ENCODE measurements at regions not wholly inside any gene's neighbourhood (a gene's known extent, or its start where the extent isn't known, plus 50 kb on each side); places are given as distances from the start of the nearest gene placed in this dataset.
A peak's percentile ranks its signal among the peaks of the same experiment; 100 is the strongest.

DNA sequence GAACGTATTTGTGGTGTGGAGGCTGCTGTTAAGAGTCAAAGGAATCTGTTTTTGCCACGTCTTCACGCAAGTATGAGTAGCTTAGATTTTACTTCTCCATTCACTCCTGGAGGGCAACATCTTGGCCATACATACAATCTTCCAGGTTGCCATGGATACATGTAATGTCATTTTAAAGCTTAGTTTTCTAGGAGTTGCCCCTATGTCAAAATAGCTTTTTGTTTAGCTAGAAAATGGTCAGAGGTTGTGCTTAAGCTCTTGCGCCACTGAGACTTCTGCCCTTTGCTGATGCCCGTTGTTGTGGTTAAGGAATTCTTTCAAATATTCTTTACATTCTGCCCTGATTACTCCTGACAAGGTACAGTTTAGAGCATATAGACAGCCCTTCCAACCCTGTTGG is 245.4 kb upstream of the TFPI start:
- no peak for DNase-seq

DNA sequence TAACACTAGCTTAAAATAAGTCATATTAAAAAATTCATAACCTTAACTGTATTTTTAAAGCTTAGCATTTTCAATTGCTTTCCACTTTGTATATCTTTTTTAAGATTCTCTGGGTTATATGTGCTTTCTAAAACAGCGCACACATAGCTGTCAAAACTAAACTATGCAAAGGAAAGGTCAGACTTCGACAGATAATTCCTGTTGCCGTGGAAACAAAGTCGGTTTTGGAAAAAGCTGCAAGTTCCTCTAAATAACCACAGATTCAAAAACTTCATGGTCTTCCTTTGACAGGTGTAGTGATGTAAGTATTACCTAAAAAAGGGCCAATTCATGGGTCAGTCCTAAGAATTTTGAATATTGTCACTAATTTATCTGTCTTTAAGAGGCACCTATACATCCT is 249.6 kb upstream of the TFPI start:
- no peak for DNase-seq

DNA sequence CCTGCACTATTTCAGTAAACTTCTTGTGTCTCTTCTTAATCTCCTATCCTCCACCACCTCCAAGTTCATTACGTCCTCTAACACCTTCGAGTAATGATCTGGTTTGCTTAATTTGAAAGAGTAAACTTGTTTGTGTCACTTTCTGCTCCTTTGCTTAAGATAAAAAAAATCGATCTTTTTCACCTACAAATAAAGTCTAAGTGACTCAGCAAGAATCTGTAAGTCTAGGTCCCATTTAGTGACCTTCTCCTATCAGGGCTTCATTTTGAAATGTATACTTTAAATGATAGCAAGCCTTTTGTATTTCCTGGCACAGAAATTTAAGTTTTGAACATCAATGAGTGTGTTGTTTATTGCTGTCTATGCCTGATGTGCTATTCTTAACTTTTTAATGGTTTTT is 260.9 kb upstream of the TFPI start:
- DNase-seq, result no peak

DNA sequence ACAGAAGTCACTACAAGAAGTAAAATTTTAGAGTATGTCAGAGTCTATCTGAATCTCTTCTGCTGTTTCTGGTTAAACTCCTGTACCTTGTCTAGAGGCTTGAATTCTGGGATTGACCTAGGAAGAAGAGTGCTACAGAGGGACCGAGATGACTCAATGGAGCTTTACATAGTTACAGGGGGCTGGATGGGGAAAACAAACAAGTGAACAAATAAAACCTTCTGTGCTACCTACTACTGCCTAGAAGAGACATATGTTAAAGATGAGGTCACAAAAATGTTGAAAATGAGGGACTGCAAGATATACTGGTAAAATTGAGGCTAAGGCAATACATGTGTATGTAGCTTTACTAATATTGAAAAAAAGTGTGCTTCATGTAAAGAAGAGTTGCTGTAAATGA is 265.4 kb upstream of the TFPI start:
- peak; percentile 10 for DNase-seq

DNA sequence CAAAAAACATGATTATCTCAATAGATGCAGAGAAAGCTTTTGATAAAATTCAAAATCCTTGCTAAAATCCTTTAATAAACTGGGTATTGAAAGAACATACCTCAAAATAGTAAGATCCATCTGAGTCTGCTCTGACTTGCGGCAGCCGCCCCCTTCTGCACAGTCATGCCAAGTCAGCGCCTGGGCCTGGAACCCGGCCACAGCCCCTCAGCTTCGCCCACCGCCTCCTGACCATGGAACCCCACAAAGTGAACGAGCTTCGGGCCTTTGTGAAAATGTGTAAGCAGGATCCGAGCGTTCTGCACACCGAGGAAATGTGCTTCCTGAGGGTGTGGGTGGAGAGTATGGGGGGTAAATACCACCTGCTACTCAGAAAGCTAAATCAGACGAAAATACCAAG is 270.9 kb upstream of the TFPI start:
- DNase-seq, result no peak

- peak; percentile 62 for DNase-seq
Measured at GRCh38 chr2:187826023-187826422, 271.8 kb upstream of the TFPI start.

DNA sequence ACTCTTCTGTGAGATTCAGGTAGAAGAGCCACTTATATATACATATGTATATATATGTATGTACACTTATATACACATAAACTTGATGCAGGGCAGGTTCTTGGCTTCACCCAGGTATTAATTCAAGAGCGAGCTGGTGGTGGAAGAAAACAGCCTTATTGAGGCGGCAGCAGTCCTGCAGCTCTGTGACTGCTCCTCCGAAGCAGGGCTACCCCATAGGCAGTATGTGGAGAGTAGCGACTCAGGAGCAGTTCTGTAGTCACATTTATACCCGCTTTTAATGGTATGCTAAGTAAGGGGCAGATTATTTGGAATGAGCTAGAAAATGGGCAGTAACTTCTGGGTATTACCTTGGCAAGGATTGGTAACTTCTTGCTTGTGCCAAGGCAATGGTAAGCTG is 280.6 kb upstream of the TFPI start:
- no peak for DNase-seq

GRCh38 chr2:187838690-187839089 is 284.5 kb upstream of the TFPI start:
- DNase-seq, result no peak

DNA sequence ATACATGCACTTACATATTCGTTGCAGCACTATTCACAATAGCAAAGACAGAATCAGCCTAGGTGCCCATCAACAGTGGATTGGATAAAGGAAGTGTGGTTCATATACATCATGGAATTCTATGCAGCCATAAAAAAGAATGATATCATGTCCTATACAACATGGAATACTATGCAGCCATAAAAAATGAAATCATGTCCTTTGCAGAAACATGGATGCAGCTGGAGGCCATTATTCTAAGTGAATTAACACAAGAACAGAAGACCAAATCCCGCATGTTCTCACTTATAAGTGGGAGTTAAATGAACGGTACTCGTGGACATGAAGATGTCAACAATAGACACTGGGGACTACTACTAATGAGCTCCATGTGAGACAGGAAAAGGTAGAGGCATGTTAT is 288.1 kb upstream of the TFPI start:
- DNase-seq, result no peak

DNA sequence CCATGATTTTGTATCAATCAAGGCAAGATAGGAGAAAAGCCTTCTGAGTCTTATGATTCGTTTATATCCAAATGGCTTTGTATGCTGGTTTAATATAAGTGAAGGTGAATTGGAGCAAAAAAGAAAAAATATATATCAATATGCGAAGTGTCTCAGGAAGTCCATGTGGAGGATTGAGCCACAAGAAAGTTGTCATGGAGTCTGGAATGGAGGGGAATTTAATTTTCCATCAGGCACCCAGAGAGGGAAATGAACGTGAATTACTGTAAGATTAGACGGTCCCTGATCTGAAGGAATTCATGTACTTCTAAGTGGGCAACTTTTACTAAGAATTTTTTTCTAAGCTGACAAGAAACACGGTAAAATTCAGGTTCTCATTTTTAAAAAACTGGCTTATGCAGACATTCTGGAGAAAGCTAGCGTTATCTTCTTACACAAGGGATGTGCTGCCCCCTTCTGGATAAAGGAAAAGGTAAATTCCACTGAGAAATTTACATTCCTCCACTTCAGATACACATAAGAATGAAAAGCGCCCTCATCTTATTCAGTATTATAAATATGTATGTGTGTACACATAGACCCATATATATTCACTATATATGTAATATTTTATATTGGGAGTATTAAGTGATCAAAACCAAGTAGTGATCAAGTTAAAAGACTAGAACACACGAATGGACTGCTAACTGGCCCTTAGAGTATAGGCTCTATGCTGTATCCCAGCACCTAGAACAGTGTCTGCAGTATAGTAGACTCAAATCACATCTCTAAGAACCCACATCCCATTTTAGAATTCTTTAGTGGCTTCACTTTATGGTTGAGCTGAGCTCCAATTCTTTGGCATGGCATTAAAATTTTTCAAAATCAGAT is 289.0 kb upstream of the TFPI start:
- peak; percentile 29 for DNase-seq

DNA sequence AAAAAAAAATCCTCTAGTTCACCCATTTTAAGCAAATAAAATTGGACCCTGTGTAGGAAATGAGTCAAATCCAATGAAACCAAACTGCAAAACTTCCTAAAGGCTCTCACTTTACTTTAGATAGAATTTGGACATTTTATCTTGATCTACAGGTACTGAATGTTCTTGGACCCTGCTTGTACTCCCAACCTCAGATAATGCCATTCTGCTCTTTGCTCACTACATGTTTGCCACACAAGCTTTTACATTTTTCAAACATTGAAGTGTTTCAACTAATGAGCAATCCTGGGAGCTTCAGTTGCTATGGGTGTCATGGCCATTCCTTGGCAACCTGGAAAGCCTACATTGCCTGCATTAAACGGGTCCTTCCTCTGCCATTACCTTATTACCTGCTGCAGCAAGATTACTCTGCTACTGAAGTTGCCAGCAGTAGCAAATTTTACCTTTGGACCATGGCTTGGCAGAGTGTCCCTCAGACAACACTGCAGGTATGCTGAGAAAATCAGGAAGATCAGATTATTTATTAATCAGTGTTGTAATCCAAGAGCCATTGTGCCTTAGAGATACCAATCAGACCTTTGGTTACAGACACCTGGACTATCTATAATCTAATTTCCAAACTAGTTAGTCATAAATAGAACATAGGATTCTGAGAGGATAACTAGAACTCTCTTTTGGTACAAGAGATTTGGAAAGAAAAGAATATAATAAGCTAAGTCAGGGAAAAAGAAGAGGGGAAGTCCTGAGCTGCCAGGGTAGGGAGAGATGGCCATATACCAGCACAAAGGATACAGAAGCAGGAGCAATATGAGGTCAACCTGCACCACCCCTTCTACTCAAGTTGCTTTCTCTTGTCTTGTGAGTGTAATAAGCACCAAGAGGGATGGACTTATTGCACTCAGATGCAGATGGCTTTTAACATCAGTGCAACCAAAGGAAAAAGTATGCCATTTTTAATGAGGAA is 293.3 kb upstream of the TFPI start:
- DNase-seq, result no peak

GRCh38 chr2:187851955-187852561 is 297.8 kb upstream of the TFPI start:
- no peak for DNase-seq

- DNase-seq, result no peak
Measured at GRCh38 chr2:187853381-187853791, 299.2 kb upstream of the TFPI start.

- DNase-seq, result no peak
Measured at GRCh38 chr2:187854801-187855200, 300.6 kb upstream of the TFPI start.

- DNase-seq, result peak; percentile 11
Measured at GRCh38 chr2:187855689-187856088, 301.5 kb upstream of the TFPI start.

GRCh38 chr2:187857826-187858225 is 303.6 kb upstream of the TFPI start:
- DNase-seq, result no peak

GRCh38 chr2:187862715-187863114 is 308.5 kb upstream of the TFPI start:
- DNase-seq, result no peak

GRCh38 chr2:187865025-187865424 is 310.8 kb upstream of the TFPI start:
- DNase-seq, result no peak

DNA sequence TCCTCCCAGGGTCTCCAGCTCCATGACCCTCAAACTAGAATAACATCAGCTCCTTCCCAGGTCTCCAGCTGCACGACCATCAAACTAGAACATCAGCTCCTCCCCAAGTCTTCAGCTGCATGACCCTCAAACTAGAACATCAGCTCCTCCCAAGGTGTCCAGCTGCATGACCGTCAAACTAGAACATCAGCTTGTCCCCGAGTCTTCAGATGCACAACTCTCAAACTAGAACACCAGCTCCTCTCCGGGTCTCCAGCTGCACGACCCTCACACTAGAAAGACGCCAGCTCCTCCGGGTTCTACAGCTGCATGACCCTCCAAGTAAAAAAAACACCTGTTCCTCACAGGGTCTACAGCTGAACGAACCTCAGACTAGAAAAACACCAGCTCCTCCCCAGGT is 312.9 kb upstream of the TFPI start:
- no peak for DNase-seq

DNA sequence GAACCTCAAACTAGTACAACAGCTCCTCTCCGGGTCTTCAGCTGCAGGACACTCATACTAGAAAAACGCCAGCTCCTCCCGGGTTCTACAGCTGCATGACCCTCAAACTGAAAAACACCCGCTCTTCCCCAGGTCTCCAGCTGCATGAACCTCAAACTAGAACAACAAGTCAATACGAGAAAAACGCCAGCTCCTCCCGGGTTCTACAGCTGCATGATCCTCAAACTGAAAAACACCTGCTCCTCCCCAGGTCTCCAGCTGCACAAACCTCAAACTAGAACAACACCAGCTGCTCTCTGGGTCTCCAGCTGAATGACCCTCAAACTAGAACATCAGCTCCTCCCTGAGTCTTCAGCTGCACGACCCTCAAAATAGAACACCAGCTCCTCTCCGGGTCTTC is 315.0 kb upstream of the TFPI start:
- no peak for DNase-seq

- DNase-seq, result no peak
Measured at GRCh38 chr2:187871506-187871905, 317.3 kb upstream of the TFPI start.

GRCh38 chr2:187873132-187873531 is 318.9 kb upstream of the TFPI start:
- no peak for DNase-seq

GRCh38 chr2:187874786-187875185 is 320.6 kb upstream of the TFPI start:
- DNase-seq, result no peak
